ENCODE measurements at regions not wholly inside any gene's neighbourhood (a gene's known extent, or its start where the extent isn't known, plus 50 kb on each side); places are given as distances from the start of the nearest gene placed in this dataset.

DNA sequence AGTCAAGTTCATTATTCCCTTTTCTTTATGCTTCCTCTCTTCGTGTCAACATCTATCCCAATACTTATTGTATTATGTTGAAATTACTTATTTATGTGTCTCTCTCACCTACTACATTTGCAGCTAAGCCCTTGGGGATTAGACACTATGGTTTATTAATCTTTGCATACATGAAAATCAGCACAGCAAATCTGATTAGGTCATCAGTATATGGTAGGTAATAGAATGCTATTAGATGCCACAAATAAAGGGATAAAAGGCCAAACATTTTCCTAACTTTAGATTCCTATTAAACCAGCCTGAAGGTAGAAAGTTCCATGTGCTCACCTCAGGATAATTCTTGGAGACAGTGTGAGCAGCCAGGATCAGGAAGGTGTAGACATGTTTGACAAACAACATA is 490.1 kb upstream of the MPDZ start:
- DNase-seq (ENCODE audit: low spot score): no peak
- ChIA-PET POLR2A (ENCODE audit: low non-redundant PET) (no interaction called here), CTCF (no interaction called here)
- TF ChIP-seq, protein P1, sequence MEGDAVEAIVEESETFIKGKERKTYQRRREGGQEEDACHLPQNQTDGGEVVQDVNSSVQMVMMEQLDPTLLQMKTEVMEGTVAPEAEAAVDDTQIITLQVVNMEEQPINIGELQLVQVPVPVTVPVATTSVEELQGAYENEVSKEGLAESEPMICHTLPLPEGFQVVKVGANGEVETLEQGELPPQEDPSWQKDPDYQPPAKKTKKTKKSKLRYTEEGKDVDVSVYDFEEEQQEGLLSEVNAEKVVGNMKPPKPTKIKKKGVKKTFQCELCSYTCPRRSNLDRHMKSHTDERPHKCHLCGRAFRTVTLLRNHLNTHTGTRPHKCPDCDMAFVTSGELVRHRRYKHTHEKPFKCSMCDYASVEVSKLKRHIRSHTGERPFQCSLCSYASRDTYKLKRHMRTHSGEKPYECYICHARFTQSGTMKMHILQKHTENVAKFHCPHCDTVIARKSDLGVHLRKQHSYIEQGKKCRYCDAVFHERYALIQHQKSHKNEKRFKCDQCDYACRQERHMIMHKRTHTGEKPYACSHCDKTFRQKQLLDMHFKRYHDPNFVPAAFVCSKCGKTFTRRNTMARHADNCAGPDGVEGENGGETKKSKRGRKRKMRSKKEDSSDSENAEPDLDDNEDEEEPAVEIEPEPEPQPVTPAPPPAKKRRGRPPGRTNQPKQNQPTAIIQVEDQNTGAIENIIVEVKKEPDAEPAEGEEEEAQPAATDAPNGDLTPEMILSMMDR (conservative IDR thresholded peaks at IDR 0.05; ENCODE audit: low read depth): no peak
- no peak overlapping the region for H3K27ac ChIP-seq

DNA sequence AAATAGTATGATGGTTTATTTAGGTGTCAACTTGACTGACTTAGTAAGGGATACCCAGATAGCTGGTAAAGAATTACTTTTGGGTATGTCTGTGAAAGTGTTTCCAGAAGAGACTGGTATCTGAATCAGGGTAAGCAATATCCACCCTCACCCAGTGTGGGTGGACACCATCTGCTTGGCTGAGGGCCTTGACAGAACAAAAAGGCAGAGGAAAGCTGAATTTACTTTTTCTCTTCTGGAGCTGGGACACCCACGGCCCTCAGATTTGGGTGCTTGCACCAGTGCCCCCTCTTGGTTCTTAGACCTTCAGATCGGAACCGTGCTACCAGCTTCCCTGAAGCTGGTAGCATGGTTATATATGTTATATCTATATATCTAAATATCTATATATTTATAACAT is 489.5 kb upstream of the MPDZ start:
- POLR2A ChIA-PET (ENCODE audit: low non-redundant PET): no interaction called here
- H3K27ac ChIP-seq: no peak overlapping the region
- TF ChIP-seq, protein P1 (conservative IDR thresholded peaks at IDR 0.05; ENCODE audit: low read depth): no peak
- DNase-seq (ENCODE audit: low spot score): no peak
- CTCF ChIA-PET: no interaction called here

DNA sequence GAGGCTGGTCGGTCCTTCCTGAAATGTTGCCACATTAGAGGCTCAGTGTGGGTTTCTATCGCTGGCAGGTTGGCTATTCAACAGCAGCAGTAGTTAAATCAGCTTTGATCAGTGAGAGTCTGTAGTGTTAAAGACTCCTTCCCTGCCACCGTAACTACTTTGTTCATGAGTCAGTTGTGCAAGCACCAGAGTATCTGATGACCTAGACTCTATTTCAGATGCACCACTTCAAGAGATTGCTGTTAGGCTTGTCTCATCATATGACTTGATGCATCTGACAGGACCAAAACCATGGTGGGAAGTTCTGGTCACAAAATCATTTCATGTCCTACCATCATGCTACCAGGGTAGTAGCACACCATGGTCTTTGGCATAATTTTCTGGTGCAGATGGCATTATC is 482.7 kb upstream of the MPDZ start:
- no peak for DNase-seq (ENCODE audit: low spot score)
- TF ChIP-seq, protein P1 (conservative IDR thresholded peaks at IDR 0.05; ENCODE audit: low read depth): no peak
- POLR2A ChIA-PET (ENCODE audit: low non-redundant PET): no interaction called here
- CTCF ChIA-PET: no interaction called here
- H3K27ac ChIP-seq: no peak overlapping the region

DNA sequence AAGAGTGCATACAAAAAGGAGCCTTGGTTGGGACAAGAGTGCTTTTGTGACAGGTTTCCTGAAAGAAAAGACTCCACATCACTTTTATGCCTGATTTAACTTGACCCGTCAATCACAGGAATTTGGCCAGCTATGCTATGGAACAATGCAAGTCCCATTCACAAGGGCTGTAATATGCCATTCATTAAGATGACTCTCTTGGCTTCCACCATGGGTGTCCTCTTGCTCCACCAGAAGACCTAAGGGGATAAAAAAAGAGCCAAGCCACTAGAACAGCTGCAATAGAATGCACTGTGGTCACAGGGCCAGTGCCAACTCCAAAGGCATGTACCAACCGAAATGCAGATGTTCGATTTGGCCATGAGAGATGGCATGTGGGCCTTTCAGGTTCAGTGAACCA is 480.1 kb upstream of the MPDZ start:
- ChIA-PET CTCF (no interaction called here), POLR2A (ENCODE audit: low non-redundant PET) (no interaction called here)
- H3K27ac ChIP-seq: no peak overlapping the region
- no peak for DNase-seq (ENCODE audit: low spot score)
- TF ChIP-seq, protein P1 (conservative IDR thresholded peaks at IDR 0.05; ENCODE audit: low read depth): no peak

- no peak overlapping the region for H3K27ac ChIP-seq
- POLR2A ChIA-PET (ENCODE audit: low non-redundant PET): no interaction called here
- CTCF ChIA-PET: no interaction called here
Measured at GRCh38 chr9:13758936-13759335, 479.4 kb upstream of the MPDZ start.

DNA sequence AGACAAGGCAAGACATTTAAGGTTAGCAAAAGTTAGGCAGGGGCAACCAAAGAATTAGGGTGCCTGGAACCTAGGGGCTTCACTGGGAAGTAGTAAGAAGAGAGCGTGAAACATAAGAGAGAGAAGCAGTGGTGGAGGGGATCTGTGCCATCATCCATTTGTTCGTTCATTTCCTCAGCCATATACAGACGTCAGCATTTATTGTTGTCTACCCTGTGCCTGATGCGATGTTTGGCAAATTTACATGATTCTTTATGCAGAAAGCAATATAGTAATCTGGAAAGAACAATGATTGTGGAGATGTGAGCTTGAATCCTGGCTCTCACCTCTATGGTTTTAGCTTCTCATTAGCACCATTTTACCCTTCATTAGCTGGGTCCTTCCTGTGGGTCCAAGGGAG is 477.5 kb upstream of the MPDZ start:
- DNase-seq (ENCODE audit: low spot score): no peak
- ChIA-PET POLR2A (ENCODE audit: low non-redundant PET) (no interaction called here), CTCF (no interaction called here)
- no peak overlapping the region for H3K27ac ChIP-seq
- TF ChIP-seq, protein P1 (conservative IDR thresholded peaks at IDR 0.05; ENCODE audit: low read depth): no peak

More at GRCh38 chr9:13758936-13759335, 479.4 kb upstream of the MPDZ start:
- TF ChIP-seq, protein P1 (conservative IDR thresholded peaks at IDR 0.05; ENCODE audit: low read depth): no peak
- DNase-seq (ENCODE audit: low spot score): no peak

GRCh38 chr9:13755551-13755950 is 476.1 kb upstream of the MPDZ start:
- no peak for DNase-seq (ENCODE audit: low spot score)
- no peak overlapping the region for H3K27ac ChIP-seq
- TF ChIP-seq, protein P1 (conservative IDR thresholded peaks at IDR 0.05; ENCODE audit: low read depth): no peak
- POLR2A ChIA-PET (ENCODE audit: low non-redundant PET): no interaction called here
- CTCF ChIA-PET: no interaction called here

Data from RWPE1 (cell line).